ENCODE measurements at regions not wholly inside any gene's neighbourhood (a gene's known extent, or its start where the extent isn't known, plus 50 kb on each side); places are given as distances from the start of the nearest gene placed in this dataset.

- no peaks in the 10 kb centered on the region for H3K9me3 ChIP-seq (ENCODE audit: low read length)
Observed at GRCh38 chr14:83019744-83020414, 1486.2 kb upstream of the SEL1L start.

GRCh38 chr14:83021323-83021722 lies 1487.7 kb upstream of the SEL1L start:
- Histone ChIP-seq H4K20me1 (ENCODE audit: insufficient read depth, low read depth, low read length) (no peaks in the 10 kb centered on the region), H2AFZ (ENCODE audit: low read length) (no peak overlapping the region), H3K9me2 (replicated peaks; ENCODE audit: insufficient read depth, low read length) (no peaks in the 10 kb centered on the region), H3K4me3 (ENCODE audit: low read length) (no peak overlapping the region), H3K36me3 (ENCODE audit: insufficient read depth, low read length) (no peaks in the 10 kb centered on the region), H3K9ac (ENCODE audit: low read length) (no peak overlapping the region), H3K9me3 (ENCODE audit: low read length) (no peaks in the 10 kb centered on the region), H3K4me1 (ENCODE audit: low read length) (no peaks in the 10 kb centered on the region), H3K4me2 (ENCODE audit: low read depth, low read length, poor library complexity, severe bottlenecking) (no peak overlapping the region), H3K27me3 (ENCODE audit: low read length) (no peaks in the 10 kb centered on the region), H3K27ac (ENCODE audit: low read length) (no peak overlapping the region), H3K79me2 (ENCODE audit: low read length) (no peaks in the 10 kb centered on the region)
- no peak for DNase-seq

More at GRCh38 chr14:83019744-83020414, 1486.2 kb upstream of the SEL1L start:
- Histone ChIP-seq H4K20me1 (ENCODE audit: insufficient read depth, low read depth, low read length) (no peaks in the 10 kb centered on the region), H3K36me3 (ENCODE audit: insufficient read depth, low read length) (no peaks in the 10 kb centered on the region), H3K9me2 (replicated peaks; ENCODE audit: insufficient read depth, low read length) (no peaks in the 10 kb centered on the region), H2AFZ (ENCODE audit: low read length) (no peak overlapping the region), H3K4me1 (ENCODE audit: low read length) (no peaks in the 10 kb centered on the region), H3K27me3 (ENCODE audit: low read length) (no peaks in the 10 kb centered on the region), H3K27ac (ENCODE audit: low read length) (no peak overlapping the region), H3K9ac (ENCODE audit: low read length) (no peak overlapping the region), H3K4me2 (ENCODE audit: low read depth, low read length, poor library complexity, severe bottlenecking) (no peak overlapping the region), H3K4me3 (ENCODE audit: low read length) (no peak overlapping the region), H3K79me2 (ENCODE audit: low read length) (no peaks in the 10 kb centered on the region)
- no peak for DNase-seq

- Histone ChIP-seq H3K9me2 (replicated peaks; ENCODE audit: insufficient read depth, low read length) (no peaks in the 10 kb centered on the region), H3K9me3 (ENCODE audit: low read length) (no peaks in the 10 kb centered on the region), H3K79me2 (ENCODE audit: low read length) (no peaks in the 10 kb centered on the region), H3K27me3 (ENCODE audit: low read length) (no peaks in the 10 kb centered on the region), H3K4me1 (ENCODE audit: low read length) (no peaks in the 10 kb centered on the region), H4K20me1 (ENCODE audit: insufficient read depth, low read depth, low read length) (no peaks in the 10 kb centered on the region), H3K36me3 (ENCODE audit: insufficient read depth, low read length) (no peaks in the 10 kb centered on the region), H3K9ac (ENCODE audit: low read length) (no peak overlapping the region), H3K4me2 (ENCODE audit: low read depth, low read length, poor library complexity, severe bottlenecking) (no peak overlapping the region), H3K27ac (ENCODE audit: low read length) (no peak overlapping the region), H2AFZ (ENCODE audit: low read length) (no peak overlapping the region), H3K4me3 (ENCODE audit: low read length) (no peak overlapping the region)
- no peak for DNase-seq
Observed at GRCh38 chr14:83023369-83023768, 1489.7 kb upstream of the SEL1L start.

- Histone ChIP-seq H3K4me3 (ENCODE audit: low read length) (no peak overlapping the region), H3K4me2 (ENCODE audit: low read depth, low read length, poor library complexity, severe bottlenecking) (no peak overlapping the region), H3K79me2 (ENCODE audit: low read length) (no peaks in the 10 kb centered on the region), H2AFZ (ENCODE audit: low read length) (no peak overlapping the region), H3K9me3 (ENCODE audit: low read length) (no peaks in the 10 kb centered on the region), H4K20me1 (ENCODE audit: insufficient read depth, low read depth, low read length) (no peaks in the 10 kb centered on the region), H3K27ac (ENCODE audit: low read length) (no peak overlapping the region), H3K4me1 (ENCODE audit: low read length) (no peaks in the 10 kb centered on the region), H3K27me3 (ENCODE audit: low read length) (no peaks in the 10 kb centered on the region), H3K9ac (ENCODE audit: low read length) (no peak overlapping the region), H3K36me3 (ENCODE audit: insufficient read depth, low read length) (no peaks in the 10 kb centered on the region), H3K9me2 (replicated peaks; ENCODE audit: insufficient read depth, low read length) (no peaks in the 10 kb centered on the region)
- DNase-seq = no peak
Observed at GRCh38 chr14:83041224-83041623, 1507.6 kb upstream of the SEL1L start.

- Histone ChIP-seq H3K9ac (ENCODE audit: low read length) (no peak overlapping the region), H2AFZ (ENCODE audit: low read length) (no peak overlapping the region), H3K9me2 (replicated peaks; ENCODE audit: insufficient read depth, low read length) (no peaks in the 10 kb centered on the region), H3K9me3 (ENCODE audit: low read length) (no peaks in the 10 kb centered on the region), H3K4me3 (ENCODE audit: low read length) (no peak overlapping the region), H3K27me3 (ENCODE audit: low read length) (no peaks in the 10 kb centered on the region), H4K20me1 (ENCODE audit: insufficient read depth, low read depth, low read length) (no peaks in the 10 kb centered on the region), H3K4me1 (ENCODE audit: low read length) (no peaks in the 10 kb centered on the region), H3K4me2 (ENCODE audit: low read depth, low read length, poor library complexity, severe bottlenecking) (no peak overlapping the region), H3K36me3 (ENCODE audit: insufficient read depth, low read length) (no peaks in the 10 kb centered on the region), H3K27ac (ENCODE audit: low read length) (no peak overlapping the region), H3K79me2 (ENCODE audit: low read length) (no peaks in the 10 kb centered on the region)
- DNase-seq = no peak
Observed at GRCh38 chr14:83042858-83043257, 1509.2 kb upstream of the SEL1L start.

- H3K36me3 ChIP-seq (ENCODE audit: insufficient read depth, low read length) = no peaks in the 10 kb centered on the region
- H3K27me3 ChIP-seq (ENCODE audit: low read length) = no peaks in the 10 kb centered on the region
- no peak overlapping the region for H3K4me3 ChIP-seq (ENCODE audit: low read length)
- H3K9me3 ChIP-seq (ENCODE audit: low read length) = no peaks in the 10 kb centered on the region
- H3K79me2 ChIP-seq (ENCODE audit: low read length) = no peaks in the 10 kb centered on the region
- H3K27ac ChIP-seq (ENCODE audit: low read length) = no peak overlapping the region
- H3K9ac ChIP-seq (ENCODE audit: low read length) = no peak overlapping the region
- H3K4me2 ChIP-seq (ENCODE audit: low read depth, low read length, poor library complexity, severe bottlenecking) = no peak overlapping the region
- no peaks in the 10 kb centered on the region for H3K4me1 ChIP-seq (ENCODE audit: low read length)
- H3K9me2 ChIP-seq (replicated peaks; ENCODE audit: insufficient read depth, low read length) = no peaks in the 10 kb centered on the region
- H4K20me1 ChIP-seq (ENCODE audit: insufficient read depth, low read depth, low read length) = no peaks in the 10 kb centered on the region
- H2AFZ ChIP-seq (ENCODE audit: low read length) = no peak overlapping the region
- no peak for DNase-seq
Observed at GRCh38 chr14:83044001-83044400, 1510.3 kb upstream of the SEL1L start.

GRCh38 chr14:83047059-83047830 lies 1513.6 kb upstream of the SEL1L start:
- Histone ChIP-seq H3K27me3 (ENCODE audit: low read length) (no peaks in the 10 kb centered on the region), H2AFZ (ENCODE audit: low read length) (no peak overlapping the region), H3K36me3 (ENCODE audit: insufficient read depth, low read length) (no peaks in the 10 kb centered on the region), H3K4me2 (ENCODE audit: low read depth, low read length, poor library complexity, severe bottlenecking) (no peak overlapping the region), H3K79me2 (ENCODE audit: low read length) (no peaks in the 10 kb centered on the region), H3K9me3 (ENCODE audit: low read length) (no peaks in the 10 kb centered on the region), H3K9me2 (replicated peaks; ENCODE audit: insufficient read depth, low read length) (no peaks in the 10 kb centered on the region), H4K20me1 (ENCODE audit: insufficient read depth, low read depth, low read length) (no peaks in the 10 kb centered on the region), H3K27ac (ENCODE audit: low read length) (no peak overlapping the region), H3K4me1 (ENCODE audit: low read length) (no peaks in the 10 kb centered on the region), H3K4me3 (ENCODE audit: low read length) (no peak overlapping the region), H3K9ac (ENCODE audit: low read length) (no peak overlapping the region)
- DNase-seq = no peak

- no peak overlapping the region for H2AFZ ChIP-seq (ENCODE audit: low read length)
- no peaks in the 10 kb centered on the region for H3K36me3 ChIP-seq (ENCODE audit: insufficient read depth, low read length)
- H3K9ac ChIP-seq (ENCODE audit: low read length) = no peak overlapping the region
- H4K20me1 ChIP-seq (ENCODE audit: insufficient read depth, low read depth, low read length) = no peaks in the 10 kb centered on the region
- H3K27ac ChIP-seq (ENCODE audit: low read length) = no peak overlapping the region
- no peaks in the 10 kb centered on the region for H3K9me2 ChIP-seq (replicated peaks; ENCODE audit: insufficient read depth, low read length)
- H3K9me3 ChIP-seq (ENCODE audit: low read length) = no peaks in the 10 kb centered on the region
- no peak overlapping the region for H3K4me2 ChIP-seq (ENCODE audit: low read depth, low read length, poor library complexity, severe bottlenecking)
- DNase-seq = no peak
- H3K79me2 ChIP-seq (ENCODE audit: low read length) = no peaks in the 10 kb centered on the region
- H3K4me3 ChIP-seq (ENCODE audit: low read length) = no peak overlapping the region
- no peaks in the 10 kb centered on the region for H3K27me3 ChIP-seq (ENCODE audit: low read length)
- H3K4me1 ChIP-seq (ENCODE audit: low read length) = no peaks in the 10 kb centered on the region
Observed at GRCh38 chr14:83053022-83053710, 1519.5 kb upstream of the SEL1L start.
